HG03442 (cell line): ENCODE measurements at regions not wholly inside any gene's neighbourhood (a gene's known extent, or its start where the extent isn't known, plus 50 kb on each side); places are given as distances from the start of the nearest gene placed in this dataset.
"Not testable (repeated sequence)": the region's sequence is repeated elsewhere in the genome, so short reads cannot be mapped to it uniquely, and the experiment has no call there.

Experiments
- ATAC-seq: cut with Tn5 transposase; IDR thresholded peaks from one replicate; pipeline ENCODE4 v1.9.1; 2021; ENCODE audit warnings: mild to moderate bottlenecking, moderate library complexity; ENCODE audit not compliant: unreplicated experiment

- ATAC-seq = no peak
These were observed 111.6 kb upstream of the KLF14 start for GRCh38 chr7:130845581-130846085.

GRCh38 chr7:130849604-130850003 is 115.6 kb upstream of the KLF14 start:
- no peak for ATAC-seq

GRCh38 chr7:130850956-130851355 is 116.9 kb upstream of the KLF14 start:
- no peak for ATAC-seq

GRCh38 chr7:130852867-130853266 is 118.9 kb upstream of the KLF14 start:
- no peak for ATAC-seq

GRCh38 chr7:130853503-130854279 is 119.7 kb upstream of the KLF14 start:
- no peak for ATAC-seq

- no peak for ATAC-seq
These were observed 120.5 kb upstream of the KLF14 start for GRCh38 chr7:130854481-130854880.

- no peak for ATAC-seq
These were observed 122.9 kb upstream of the KLF14 start for GRCh38 chr7:130856866-130857265.

- ATAC-seq = not testable (repeated sequence)
These were observed 126.8 kb upstream of the KLF14 start for GRCh38 chr7:130860832-130861231.

GRCh38 chr7:130865408-130866236 is 131.6 kb upstream of the KLF14 start:
- no peak for ATAC-seq

GRCh38 chr7:130867039-130867438 is 133.0 kb upstream of the KLF14 start:
- ATAC-seq = no peak

GRCh38 chr7:130867581-130868136 is 133.7 kb upstream of the KLF14 start:
- no peak for ATAC-seq

GRCh38 chr7:130868139-130868538 is 134.1 kb upstream of the KLF14 start:
- ATAC-seq = no peak

GRCh38 chr7:130869918-130870317 is 135.9 kb upstream of the KLF14 start:
- ATAC-seq = no peak

GRCh38 chr7:130872341-130872740 is 138.3 kb upstream of the KLF14 start:
- no peak for ATAC-seq

- ATAC-seq = no peak
These were observed 138.9 kb upstream of the KLF14 start for GRCh38 chr7:130872756-130873448.

GRCh38 chr7:130874071-130874915 is 140.3 kb upstream of the KLF14 start:
- no peak for ATAC-seq

GRCh38 chr7:130875265-130875741 is 141.3 kb upstream of the KLF14 start:
- ATAC-seq = no peak

- ATAC-seq = no peak
These were observed 141.9 kb upstream of the KLF14 start for GRCh38 chr7:130875901-130876300.

- no peak for ATAC-seq
These were observed 143.4 kb upstream of the KLF14 start for GRCh38 chr7:130877236-130877990.
